DND-41 (cell line): ENCODE measurements at regions not wholly inside any gene's neighbourhood (a gene's known extent, or its start where the extent isn't known, plus 50 kb on each side); places are given as distances from the start of the nearest gene placed in this dataset.

ENCODE experiments used
- ATAC-seq: fragments of 200-7000 bp; cut with Tn5 transposase; 3 replicates; pipeline ENCODE4 v1.9.1; 2021; ENCODE audit warnings: low read depth; ENCODE audit not compliant: insufficient read depth
- DNase-seq: peaks from one replicate; pipeline ENCODE4 v3.0.0-alpha.2; 2020
- H2AFZ ChIP-seq: 2 replicates; pipeline ENCODE4 v1.6.0; 2012; ENCODE audit warnings: low read depth, low read length
- H3K27ac ChIP-seq: 2 replicates; pipeline ENCODE4 v1.5.1; 2012; ENCODE audit warnings: low read length, inconsistent platforms
- H3K27me3 ChIP-seq: fragments of 200-600 bp; sonication (generic); 2 replicates; pipeline ENCODE4 v1.6.0; 2012; ENCODE audit warnings: low read length, mild to moderate bottlenecking, inconsistent platforms; ENCODE audit not compliant: insufficient read depth, poor library complexity
- H3K36me3 ChIP-seq: 2 replicates; pipeline ENCODE4 v1.5.1; 2012; ENCODE audit warnings: low read length, inconsistent platforms; ENCODE audit not compliant: insufficient read depth
- H3K4me1 ChIP-seq: 2 replicates; pipeline ENCODE4 v1.5.1; 2012; ENCODE audit warnings: mild to moderate bottlenecking, low read length; ENCODE audit not compliant: insufficient read depth
- H3K4me2 ChIP-seq: 2 replicates; pipeline ENCODE4 v1.6.0; 2012; ENCODE audit warnings: mild to moderate bottlenecking, moderate library complexity, low read length, inconsistent platforms; ENCODE audit not compliant: insufficient read depth
- H3K4me3 ChIP-seq, 2 experiments: fragments of 200-600 bp in 1 of 2; shearing (Covaris generic) in 1 of 2; 2 replicates each; pipeline ENCODE4 v1.5.1; 2012 to 2016; ENCODE audit warnings: inconsistent platforms in 2 of 2, low read length in 2 of 2, mild to moderate bottlenecking in 2 of 2, low read depth in 1 of 2, moderate library complexity in 1 of 2
- H3K79me2 ChIP-seq: 2 replicates; pipeline ENCODE4 v1.6.0; 2012; ENCODE audit warnings: low read length, inconsistent platforms; ENCODE audit not compliant: insufficient read depth
- H3K9ac ChIP-seq: 2 replicates; pipeline ENCODE4 v1.6.0; 2012; ENCODE audit warnings: low read depth, mild to moderate bottlenecking, inconsistent platforms, low read length, moderate library complexity
- H3K9me3 ChIP-seq: 2 replicates; pipeline ENCODE4 v1.5.1; 2012; ENCODE audit warnings: low read length, moderate library complexity, mild to moderate bottlenecking, inconsistent platforms; ENCODE audit not compliant: insufficient read depth, severe bottlenecking
- H4K20me1 ChIP-seq: 2 replicates; pipeline ENCODE4 v1.6.0; 2012; ENCODE audit warnings: low read length; ENCODE audit not compliant: insufficient read depth
- EZH2 ChIP-seq: IDR thresholded peaks from 3 replicates; pipeline ENCODE4 v1.6.1; 2012; ENCODE audit warnings: borderline replicate concordance, low read depth, mild to moderate bottlenecking, moderate library complexity, low read length, inconsistent platforms; ENCODE audit not compliant: severe bottlenecking
- TF ChIP-seq, protein P1 (sequence below): IDR thresholded peaks from 2 replicates; pipeline ENCODE4 v1.5.1; 2012; ENCODE audit warnings: borderline replicate concordance, low read length, moderate library complexity, mild to moderate bottlenecking; ENCODE audit not compliant: poor library complexity, severe bottlenecking; ENCODE audit errors: extremely low read depth

DNA sequence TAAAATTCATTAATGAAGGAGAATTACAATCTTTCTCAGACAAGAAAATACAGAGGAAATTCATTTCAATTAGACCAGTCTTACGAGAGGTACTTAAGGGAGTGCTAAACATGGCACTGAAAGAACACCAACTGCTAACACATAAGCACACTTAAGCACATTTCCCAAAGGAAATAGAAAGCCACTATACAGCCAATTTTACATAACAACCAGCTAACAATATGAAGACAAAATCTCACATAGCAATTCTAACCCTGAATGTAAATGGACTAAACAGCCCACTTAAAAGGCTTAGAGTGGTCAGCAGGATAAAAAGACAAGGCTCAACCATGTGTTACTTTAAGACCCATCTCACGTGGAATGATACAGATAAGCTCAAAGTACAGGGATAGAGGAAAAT lies 339.5 kb upstream of the LUZP2 start:
- DNase-seq (no peak), ATAC-seq (no peak)
- no peak overlapping the region for H3K27ac ChIP-seq
- H3K9ac ChIP-seq = no peak overlapping the region
- H2AFZ ChIP-seq = no peak overlapping the region
- no peak overlapping the region for H3K4me3 ChIP-seq
- no peaks in the 10 kb centered on the region for H3K4me1 ChIP-seq
- H3K36me3 ChIP-seq = no peaks in the 10 kb centered on the region
- no peak for TF ChIP-seq EZH2
- TF ChIP-seq, protein P1, sequence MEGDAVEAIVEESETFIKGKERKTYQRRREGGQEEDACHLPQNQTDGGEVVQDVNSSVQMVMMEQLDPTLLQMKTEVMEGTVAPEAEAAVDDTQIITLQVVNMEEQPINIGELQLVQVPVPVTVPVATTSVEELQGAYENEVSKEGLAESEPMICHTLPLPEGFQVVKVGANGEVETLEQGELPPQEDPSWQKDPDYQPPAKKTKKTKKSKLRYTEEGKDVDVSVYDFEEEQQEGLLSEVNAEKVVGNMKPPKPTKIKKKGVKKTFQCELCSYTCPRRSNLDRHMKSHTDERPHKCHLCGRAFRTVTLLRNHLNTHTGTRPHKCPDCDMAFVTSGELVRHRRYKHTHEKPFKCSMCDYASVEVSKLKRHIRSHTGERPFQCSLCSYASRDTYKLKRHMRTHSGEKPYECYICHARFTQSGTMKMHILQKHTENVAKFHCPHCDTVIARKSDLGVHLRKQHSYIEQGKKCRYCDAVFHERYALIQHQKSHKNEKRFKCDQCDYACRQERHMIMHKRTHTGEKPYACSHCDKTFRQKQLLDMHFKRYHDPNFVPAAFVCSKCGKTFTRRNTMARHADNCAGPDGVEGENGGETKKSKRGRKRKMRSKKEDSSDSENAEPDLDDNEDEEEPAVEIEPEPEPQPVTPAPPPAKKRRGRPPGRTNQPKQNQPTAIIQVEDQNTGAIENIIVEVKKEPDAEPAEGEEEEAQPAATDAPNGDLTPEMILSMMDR = no peak
- no peaks in the 10 kb centered on the region for H3K79me2 ChIP-seq
- H3K27me3 ChIP-seq = no peaks in the 10 kb centered on the region
- no peak overlapping the region for H3K4me2 ChIP-seq
- no peaks in the 10 kb centered on the region for H3K9me3 ChIP-seq
- H4K20me1 ChIP-seq = no peaks in the 10 kb centered on the region

DNA sequence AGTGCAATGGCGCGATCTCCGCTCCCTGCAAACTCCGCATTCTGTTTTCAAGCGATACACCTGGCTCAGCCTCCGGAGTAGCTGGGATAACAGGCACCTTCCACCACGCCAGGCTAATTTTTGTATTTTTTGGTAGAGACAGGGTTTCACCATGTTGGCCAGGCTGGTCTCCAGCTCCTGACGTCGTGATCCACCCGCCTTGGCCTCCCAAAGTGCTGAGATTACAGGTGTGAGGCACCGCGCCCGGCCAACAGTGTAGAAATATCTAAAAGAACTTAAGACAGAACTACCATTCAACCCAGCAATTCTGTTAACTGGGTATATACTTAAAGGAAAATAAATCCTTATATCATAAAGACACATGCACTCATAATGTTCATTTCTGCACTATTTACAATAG lies 335.3 kb upstream of the LUZP2 start:
- no peak for TF ChIP-seq EZH2
- TF ChIP-seq, protein P1 = no peak
- DNase-seq = no peak
- H3K9ac ChIP-seq = no peak overlapping the region
- H3K27me3 ChIP-seq = no peaks in the 10 kb centered on the region
- no peaks in the 10 kb centered on the region for H4K20me1 ChIP-seq
- H3K4me1 ChIP-seq = no peaks in the 10 kb centered on the region
- no peaks in the 10 kb centered on the region for H3K79me2 ChIP-seq
- no peak overlapping the region for H2AFZ ChIP-seq
- no peak overlapping the region for H3K27ac ChIP-seq
- H3K9me3 ChIP-seq = no peaks in the 10 kb centered on the region
- no peak overlapping the region for H3K4me2 ChIP-seq
- ATAC-seq = no peak
- no peak overlapping the region for H3K4me3 ChIP-seq
- no peaks in the 10 kb centered on the region for H3K36me3 ChIP-seq

DNA sequence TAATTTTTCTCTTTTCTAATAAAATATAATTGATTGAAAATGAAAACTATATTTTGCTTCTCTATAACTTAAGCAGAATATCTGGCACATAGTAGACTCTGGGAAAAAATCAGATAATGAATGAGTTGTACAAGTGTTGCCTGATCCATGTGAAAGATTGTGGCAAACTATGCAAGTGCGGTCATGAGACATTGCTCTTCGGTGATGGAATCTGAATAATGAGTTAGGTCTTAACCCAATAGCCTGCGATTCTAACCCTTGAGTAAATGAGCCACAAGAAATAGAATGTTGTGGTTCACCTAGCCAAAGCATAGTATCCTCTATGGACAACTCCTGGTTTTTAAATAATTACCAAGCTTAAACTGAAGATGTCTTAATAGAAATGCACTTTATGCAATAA lies 333.7 kb upstream of the LUZP2 start:
- Histone ChIP-seq H3K9ac (no peak overlapping the region), H3K27me3 (no peaks in the 10 kb centered on the region), H3K4me3 (no peak overlapping the region), H2AFZ (no peak overlapping the region), H3K9me3 (no peaks in the 10 kb centered on the region), H3K4me1 (no peaks in the 10 kb centered on the region), H4K20me1 (no peaks in the 10 kb centered on the region), H3K79me2 (no peaks in the 10 kb centered on the region), H3K36me3 (no peaks in the 10 kb centered on the region), H3K27ac (no peak overlapping the region), H3K4me2 (no peak overlapping the region)
- TF ChIP-seq, protein P1 = no peak
- TF ChIP-seq EZH2 = no peak
- DNase-seq = no peak
- ATAC-seq = no peak

DNA sequence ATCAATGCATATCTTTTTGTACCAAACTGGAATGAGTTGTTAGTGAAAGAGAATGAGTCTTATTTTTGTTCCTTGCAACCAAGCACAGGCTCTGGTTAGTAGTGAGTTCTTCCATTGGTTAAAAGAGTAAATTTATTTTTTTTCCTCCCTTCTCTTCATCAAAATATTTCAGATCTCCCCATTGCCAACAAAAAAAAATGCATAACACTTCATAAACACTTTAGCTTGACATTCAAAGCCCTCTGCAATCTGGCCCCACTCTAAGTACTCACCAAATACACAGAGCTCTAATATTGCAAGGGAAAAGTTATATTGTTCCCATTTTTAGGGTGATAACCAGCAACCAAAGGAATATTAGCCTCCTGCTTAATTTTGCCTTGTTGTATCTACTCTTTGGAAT lies 333.0 kb upstream of the LUZP2 start:
- Histone ChIP-seq H3K36me3 (no peaks in the 10 kb centered on the region), H3K27me3 (no peaks in the 10 kb centered on the region), H4K20me1 (no peaks in the 10 kb centered on the region), H3K9me3 (no peaks in the 10 kb centered on the region), H3K4me2 (no peak overlapping the region), H3K79me2 (no peaks in the 10 kb centered on the region), H2AFZ (no peak overlapping the region), H3K27ac (no peak overlapping the region), H3K4me3 (no peak overlapping the region), H3K9ac (no peak overlapping the region), H3K4me1 (no peaks in the 10 kb centered on the region)
- DNase-seq = no peak
- no peak for ATAC-seq
- TF ChIP-seq, protein P1 = no peak
- no peak for TF ChIP-seq EZH2
